ENCODE measurements at regions not wholly inside any gene's neighbourhood (a gene's known extent, or its start where the extent isn't known, plus 50 kb on each side); places are given as distances from the start of the nearest gene placed in this dataset.
"Not testable (repeated sequence)": the region's sequence is repeated elsewhere in the genome, so short reads cannot be mapped to it uniquely, and the experiment has no call there.

GRCh38 chr3:86388820-86389219 lies 602.1 kb downstream of the VGLL3 start:
- DNase-seq (ENCODE audit: low read depth) = no peak
- H3K4me3 ChIP-seq (ENCODE audit: low read depth, low read length) = no peak overlapping the region
- TF ChIP-seq CTCF (conservative IDR thresholded peaks at IDR 0.05; ENCODE audit: low read depth, low read length) = no peak

- H3K4me3 ChIP-seq (ENCODE audit: low read depth, low read length) = no peak overlapping the region
- no peak for DNase-seq (ENCODE audit: low read depth)
- TF ChIP-seq CTCF (conservative IDR thresholded peaks at IDR 0.05; ENCODE audit: low read depth, low read length) = no peak
Measured at GRCh38 chr3:86382556-86382955, 608.4 kb downstream of the VGLL3 start.

- no peak overlapping the region for H3K4me3 ChIP-seq (ENCODE audit: low read depth, low read length)
- no peak for TF ChIP-seq CTCF (conservative IDR thresholded peaks at IDR 0.05; ENCODE audit: low read depth, low read length)
- no peak for DNase-seq (ENCODE audit: low read depth)
Measured at GRCh38 chr3:86381247-86381646, 609.7 kb downstream of the VGLL3 start.

- H3K4me3 ChIP-seq (ENCODE audit: low read depth, low read length) = no peak overlapping the region
- DNase-seq (ENCODE audit: low read depth) = no peak
Measured at GRCh38 chr3:86379280-86379679, 611.7 kb downstream of the VGLL3 start.

GRCh38 chr3:86378829-86379228 lies 612.1 kb downstream of the VGLL3 start:
- no peak overlapping the region for H3K4me3 ChIP-seq (ENCODE audit: low read depth, low read length)
- no peak for TF ChIP-seq CTCF (conservative IDR thresholded peaks at IDR 0.05; ENCODE audit: low read depth, low read length)
- no peak for DNase-seq (ENCODE audit: low read depth)

More at GRCh38 chr3:86379280-86379679, 611.7 kb downstream of the VGLL3 start:
- no peak for TF ChIP-seq CTCF (conservative IDR thresholded peaks at IDR 0.05; ENCODE audit: low read depth, low read length)

GRCh38 chr3:86335566-86335965 lies 655.4 kb downstream of the VGLL3 start:
- not testable (repeated sequence) for H3K4me3 ChIP-seq (ENCODE audit: low read depth, low read length); DNase-seq (ENCODE audit: low read depth)

- DNase-seq (ENCODE audit: low read depth) = no peak
- no peak for TF ChIP-seq CTCF (conservative IDR thresholded peaks at IDR 0.05; ENCODE audit: low read depth, low read length)
- H3K4me3 ChIP-seq (ENCODE audit: low read depth, low read length) = no peak overlapping the region
Measured at GRCh38 chr3:86333636-86334035, 657.3 kb downstream of the VGLL3 start.

- DNase-seq (ENCODE audit: low read depth) = no peak
- H3K4me3 ChIP-seq (ENCODE audit: low read depth, low read length) = no peak overlapping the region
- no peak for TF ChIP-seq CTCF (conservative IDR thresholded peaks at IDR 0.05; ENCODE audit: low read depth, low read length)
Measured at GRCh38 chr3:86303935-86304334, 687.0 kb downstream of the VGLL3 start.

Data from choroid plexus epithelial cell (primary cell).